ENCODE measurements at regions not wholly inside any gene's neighbourhood (a gene's known extent, or its start where the extent isn't known, plus 50 kb on each side); places are given as distances from the start of the nearest gene placed in this dataset.

DNA sequence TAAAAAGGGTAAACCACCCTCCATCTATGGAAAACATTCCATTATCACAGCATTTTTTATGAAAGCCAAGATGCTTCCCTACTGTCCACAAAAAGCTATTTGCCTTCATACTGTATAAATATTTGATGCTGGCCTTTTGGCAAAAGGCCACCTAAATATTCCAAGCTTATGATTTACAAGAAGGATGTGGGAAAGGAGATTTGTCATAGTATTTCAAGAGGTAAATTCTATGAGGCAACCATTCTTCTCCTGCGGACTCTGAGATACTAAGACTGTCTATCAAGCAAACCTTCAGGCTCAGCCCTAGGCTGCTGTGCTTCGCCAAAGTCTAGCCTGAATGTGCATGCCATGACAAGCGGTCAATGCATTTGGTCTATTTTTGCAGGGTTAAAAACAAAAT, 807.1 kb upstream of the AMELY start:
- TF ChIP-seq POLR2A (IDR thresholded peaks at IDR 0.05) (no peak), POLR2AphosphoS5 (IDR thresholded peaks at IDR 0.05) (no peak), EP300 (IDR thresholded peaks at IDR 0.05) (no peak)
- TF ChIP-seq, protein P1, sequence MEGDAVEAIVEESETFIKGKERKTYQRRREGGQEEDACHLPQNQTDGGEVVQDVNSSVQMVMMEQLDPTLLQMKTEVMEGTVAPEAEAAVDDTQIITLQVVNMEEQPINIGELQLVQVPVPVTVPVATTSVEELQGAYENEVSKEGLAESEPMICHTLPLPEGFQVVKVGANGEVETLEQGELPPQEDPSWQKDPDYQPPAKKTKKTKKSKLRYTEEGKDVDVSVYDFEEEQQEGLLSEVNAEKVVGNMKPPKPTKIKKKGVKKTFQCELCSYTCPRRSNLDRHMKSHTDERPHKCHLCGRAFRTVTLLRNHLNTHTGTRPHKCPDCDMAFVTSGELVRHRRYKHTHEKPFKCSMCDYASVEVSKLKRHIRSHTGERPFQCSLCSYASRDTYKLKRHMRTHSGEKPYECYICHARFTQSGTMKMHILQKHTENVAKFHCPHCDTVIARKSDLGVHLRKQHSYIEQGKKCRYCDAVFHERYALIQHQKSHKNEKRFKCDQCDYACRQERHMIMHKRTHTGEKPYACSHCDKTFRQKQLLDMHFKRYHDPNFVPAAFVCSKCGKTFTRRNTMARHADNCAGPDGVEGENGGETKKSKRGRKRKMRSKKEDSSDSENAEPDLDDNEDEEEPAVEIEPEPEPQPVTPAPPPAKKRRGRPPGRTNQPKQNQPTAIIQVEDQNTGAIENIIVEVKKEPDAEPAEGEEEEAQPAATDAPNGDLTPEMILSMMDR (IDR thresholded peaks at IDR 0.05): no peak

Measured in upper lobe of left lung (tissue), 4 donors.